ENCODE measurements at regions not wholly inside any gene's neighbourhood (a gene's known extent, or its start where the extent isn't known, plus 50 kb on each side); places are given as distances from the start of the nearest gene placed in this dataset.

- no peaks in the 10 kb centered on the region for H3K36me3 ChIP-seq
- no peak for TF ChIP-seq CTCF (IDR thresholded peaks at IDR 0.05)
- peaks cover 12% of the 10 kb centered on the region for H3K4me1 ChIP-seq
- peak overlapping the region; percentile 67 for H3K27ac ChIP-seq
- DNase-seq = no peak
- intact Hi-C loops (cut with DNase I) = no loop called here
- H3K9me3 ChIP-seq = no peaks in the 10 kb centered on the region
- no peaks in the 10 kb centered on the region for H3K27me3 ChIP-seq
- no peak for ATAC-seq
- no peak overlapping the region for H3K4me3 ChIP-seq
Measured at GRCh38 chr7:121447243-121447910, 51.3 kb upstream of the FAM3C start.

GRCh38 chr7:121446526-121446925, 50.4 kb upstream of the FAM3C start:
- no peaks in the 10 kb centered on the region for H3K36me3 ChIP-seq
- no peak for TF ChIP-seq CTCF (IDR thresholded peaks at IDR 0.05)
- H3K27me3 ChIP-seq = no peaks in the 10 kb centered on the region
- H3K27ac ChIP-seq = no peak overlapping the region
- H3K9me3 ChIP-seq = no peaks in the 10 kb centered on the region
- no peak overlapping the region for H3K4me3 ChIP-seq
- DNase-seq (no peak), ATAC-seq (no peak)
- peaks cover 12% of the 10 kb centered on the region for H3K4me1 ChIP-seq
- intact Hi-C loops (cut with DNase I) = no loop called here

Measured in upper lobe of right lung (tissue), 1 donor.